ENCODE measurements at regions not wholly inside any gene's neighbourhood (a gene's known extent, or its start where the extent isn't known, plus 50 kb on each side); places are given as distances from the start of the nearest gene placed in this dataset.

DNA sequence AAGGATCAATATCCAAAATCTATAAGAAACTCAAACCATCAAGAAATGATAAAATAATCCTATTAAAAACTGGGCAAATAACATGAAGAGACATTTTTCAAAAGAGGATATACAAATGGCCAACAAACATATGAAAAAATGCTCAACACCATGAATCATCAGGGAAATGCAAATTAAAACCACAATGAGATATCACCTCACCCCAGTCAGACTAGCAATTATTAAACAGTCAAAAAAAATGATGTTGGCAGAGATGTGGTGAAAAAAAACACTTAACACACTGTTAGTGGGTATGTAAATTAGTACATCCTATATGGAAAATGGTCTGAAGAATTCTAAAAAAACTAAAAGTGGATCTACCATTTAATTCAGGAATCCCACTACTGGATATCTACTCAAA, 379.0 kb upstream of the SOX9 start:
- no peak overlapping the region for H3K56ac ChIP-seq (ENCODE audit: extremely low read depth, insufficient read depth, low read length)
- H4K91ac ChIP-seq (ENCODE audit: insufficient read depth, low read depth, low read length) = no peak overlapping the region
- H3K36me3 ChIP-seq (ENCODE audit: control insufficient read depth, insufficient read depth, low read length) = no peaks in the 10 kb centered on the region
- dilution Hi-C loops (cut with HindIII; ENCODE audit: low sequenced_read_pairs, unreplicated experiment) = no loop called here
- H3K79me1 ChIP-seq (ENCODE audit: low read depth in 1 of 2, low read length in 2 of 2) = no peaks in the 10 kb centered on the region
- no peak overlapping the region for H4K8ac ChIP-seq (ENCODE audit: low read depth in 2 of 2, low read length in 2 of 2)
- intact Hi-C loops (cut with micrococcal nuclease) = no loop called here
- no peak overlapping the region for H3K27ac ChIP-seq (ENCODE audit: insufficient read depth, low read length)
- no peak overlapping the region for H2BK15ac ChIP-seq (ENCODE audit: low read depth, low read length)
- H4K5ac ChIP-seq (ENCODE audit: low read depth, low read length) = no peak overlapping the region
- TF ChIP-seq BHLHE40 (IDR thresholded peaks at IDR 0.05; ENCODE audit: low read depth, low read length) (no peak), CEBPB (IDR thresholded peaks at IDR 0.05; ENCODE audit: low read depth, low read length) (no peak), RCOR1 (IDR thresholded peaks at IDR 0.05; ENCODE audit: insufficient replicate concordance, low read length) (no peak), CHD1 (IDR thresholded peaks at IDR 0.05; ENCODE audit: low read depth, low read length) (no peak), MAZ (IDR thresholded peaks at IDR 0.05; ENCODE audit: borderline replicate concordance, low read depth, low read length) (no peak), SMC3 (IDR thresholded peaks at IDR 0.05; ENCODE audit: low read depth, low read length) (no peak), MAFK (IDR thresholded peaks at IDR 0.05; ENCODE audit: low read depth, low read length) (no peak), RAD21 (IDR thresholded peaks at IDR 0.05; ENCODE audit: low read length) (no peak), POLR2A (IDR thresholded peaks at IDR 0.05; ENCODE audit: low read depth, low read length) (no peak), NFE2L2 (IDR thresholded peaks at IDR 0.05; ENCODE audit: low read depth, low read length) (no peak), USF2 (IDR thresholded peaks at IDR 0.05; ENCODE audit: low read depth, low read length) (no peak), RFX5 (IDR thresholded peaks at IDR 0.05; ENCODE audit: low read depth, low read length) (no peak), FOS (IDR thresholded peaks at IDR 0.05; ENCODE audit: low read depth, low read length) (no peak), CTCF (conservative IDR thresholded peaks at IDR 0.05; ENCODE audit: low read depth, low read length) (no peak), ELK1 (IDR thresholded peaks at IDR 0.05; ENCODE audit: borderline replicate concordance, low read depth, low read length) (no peak), MXI1 (IDR thresholded peaks at IDR 0.05; ENCODE audit: borderline replicate concordance, low read depth, low read length) (no peak)
- no peak overlapping the region for H3K14ac ChIP-seq (replicated peaks; ENCODE audit: low read depth, low read length)
- no peak overlapping the region for H2BK20ac ChIP-seq (ENCODE audit: low read depth, low read length)
- H2BK5ac ChIP-seq (ENCODE audit: low read depth, low read length, poor library complexity, severe bottlenecking) = no peak overlapping the region
- H3K23ac ChIP-seq (ENCODE audit: low read depth, low read length) = no peak overlapping the region
- no peaks in the 10 kb centered on the region for H3K27me3 ChIP-seq (ENCODE audit: control insufficient read depth, insufficient read depth, low read length)
- no peaks in the 10 kb centered on the region for H3K4me1 ChIP-seq (ENCODE audit: control insufficient read depth, insufficient read depth, low read length)
- no peak overlapping the region for H3K4me3 ChIP-seq (ENCODE audit: insufficient read depth, low read depth, low read length)
- H2AK9ac ChIP-seq (replicated peaks; ENCODE audit: low read depth, low read length, poor library complexity) = no peak overlapping the region
- no peaks in the 10 kb centered on the region for H3K9me3 ChIP-seq (ENCODE audit: control insufficient read depth, insufficient read depth, low read length)
- H2BK120ac ChIP-seq (ENCODE audit: low read depth, low read length) = no peak overlapping the region
- CTCF ChIA-PET = no interaction called here
- no peak overlapping the region for H3K4me2 ChIP-seq (ENCODE audit: low read depth, low read length)
- POLR2A ChIA-PET (ENCODE audit: unreplicated experiment) = no interaction called here
- no peak for DNase-seq
- no peak overlapping the region for H3K4ac ChIP-seq (ENCODE audit: low read depth, low read length)
- H2AK5ac ChIP-seq (ENCODE audit: low read depth, low read length) = no peak overlapping the region
- ATAC-seq (ENCODE audit: low read depth) = no peak
- no peak overlapping the region for H3K18ac ChIP-seq (ENCODE audit: low read depth, low read length)
- H2AFZ ChIP-seq (replicated peaks; ENCODE audit: low read length, poor library complexity) = no peak overlapping the region
- no TSS peak for BruUV-seq (replicated peaks)
- H4K20me1 ChIP-seq (ENCODE audit: insufficient read depth, low read length) = no peaks in the 10 kb centered on the region
- no peaks in the 10 kb centered on the region for H3K9me1 ChIP-seq (ENCODE audit: insufficient read depth, low read length)
- no peak overlapping the region for H3K9ac ChIP-seq (ENCODE audit: low read depth, low read length)
- in situ Hi-C loops (cut with MboI; ENCODE audit: low sequenced_read_pairs) = no loop called here

Data from IMR-90 (cell line).